ENCODE measurements at regions not wholly inside any gene's neighbourhood (a gene's known extent, or its start where the extent isn't known, plus 50 kb on each side); places are given as distances from the start of the nearest gene placed in this dataset.
"Not testable (repeated sequence)": the region's sequence is repeated elsewhere in the genome, so short reads cannot be mapped to it uniquely, and the experiment has no call there.

- TF ChIP-seq SP1 (IDR thresholded peaks at IDR 0.05; ENCODE audit: low read depth, low read length); FOXK2 (IDR thresholded peaks at IDR 0.05); CTCF (IDR thresholded peaks at IDR 0.05 in 2 of 3, conservative IDR thresholded peaks at IDR 0.05 in 1 of 3; ENCODE audit: control insufficient read depth in 2 of 3, extremely low read depth in 1 of 3, insufficient read depth in 1 of 3, low read depth in 3 of 3, low read length in 3 of 3); TCF3 (IDR thresholded peaks at IDR 0.05; ENCODE audit: borderline replicate concordance, insufficient read depth, low read depth, low read length); ASH2L (IDR thresholded peaks at IDR 0.05; ENCODE audit: borderline replicate concordance, low read depth); EZH2 (IDR thresholded peaks at IDR 0.05; ENCODE audit: borderline replicate concordance, control insufficient read depth, low read depth, low read length); CHD2 (IDR thresholded peaks at IDR 0.05; ENCODE audit: borderline replicate concordance, low read depth, low read length); DPF2 (IDR thresholded peaks at IDR 0.05); YY1 (IDR thresholded peaks at IDR 0.05; ENCODE audit: low read depth, low read length); RFX5 (IDR thresholded peaks at IDR 0.05; ENCODE audit: low read depth, low read length); POLR2A (IDR thresholded peaks at IDR 0.05; ENCODE audit: low read depth, low read length): not testable (repeated sequence)
These were observed 4021.5 kb upstream of the TPTE start for GRCh38 chr21:6499866-6500265.

Data from GM12878 (cell line).